ENCODE measurements at regions not wholly inside any gene's neighbourhood (a gene's known extent, or its start where the extent isn't known, plus 50 kb on each side); places are given as distances from the start of the nearest gene placed in this dataset.

GRCh38 chr2:207269038-207269437 is 103.3 kb upstream of the KLF7 start:
- no peak for DNase-seq
- Histone ChIP-seq H3K27me3 (no peaks in the 10 kb centered on the region), H3K4me1 (peaks cover 0 to 23% (median 6%) of the 10 kb centered on the region in 12 donors), H3K9me3 (no peaks in the 10 kb centered on the region), H3K4me3 (no peak overlapping the region), H3K27ac (no peak overlapping the region), H3K36me3 (no peaks in the 10 kb centered on the region)
- intact Hi-C loops (cut with DNase I): no loop called here
- TF ChIP-seq POLR2A (IDR thresholded peaks at IDR 0.05) (no peak), CTCF (IDR thresholded peaks at IDR 0.05) (no peak)
- WGBS, 4 donors: 45 to 60% (median 51%) methylated on average over 2 of the region's 2 CpGs
- ATAC-seq: no peak

GRCh38 chr2:207274530-207275189 is 108.9 kb upstream of the KLF7 start:
- Histone ChIP-seq H3K4me1 (peaks cover 0 to 3% (median 0%) of the 10 kb centered on the region in 12 donors), H3K36me3 (no peaks in the 10 kb centered on the region), H3K27ac (peak overlapping the region in 1 of 12 donors; percentile 42), H3K27me3 (no peaks in the 10 kb centered on the region), H3K9me3 (no peaks in the 10 kb centered on the region), H3K4me3 (no peak overlapping the region)
- intact Hi-C loops (cut with DNase I): no loop called here
- no peak for ATAC-seq
- TF ChIP-seq POLR2A (IDR thresholded peaks at IDR 0.05) (no peak), CTCF (IDR thresholded peaks at IDR 0.05) (no peak)
- no peak for DNase-seq
- WGBS, 4 donors: 81 to 88% (median 87%) methylated on average over 5 of the region's 5 CpGs

- peaks cover 0 to 3% (median 0%) of the 10 kb centered on the region in 12 donors for H3K4me1 ChIP-seq
- no peaks in the 10 kb centered on the region for H3K27me3 ChIP-seq
- TF ChIP-seq CTCF (IDR thresholded peaks at IDR 0.05) (no peak), POLR2A (IDR thresholded peaks at IDR 0.05) (no peak)
- H3K4me3 ChIP-seq: no peak overlapping the region
- no peaks in the 10 kb centered on the region for H3K36me3 ChIP-seq
- no peak for DNase-seq
- no peak overlapping the region for H3K27ac ChIP-seq
- no peak for ATAC-seq
- WGBS, 4 donors: 87 to 98% (median 92%) methylated on average over 2 of the region's 2 CpGs
- intact Hi-C loops (cut with DNase I): no loop called here
- H3K9me3 ChIP-seq: no peaks in the 10 kb centered on the region
Measured at GRCh38 chr2:207275779-207276178, 110.0 kb upstream of the KLF7 start.

GRCh38 chr2:207276248-207276647 is 110.5 kb upstream of the KLF7 start:
- Histone ChIP-seq H3K9me3 (no peaks in the 10 kb centered on the region), H3K4me3 (no peak overlapping the region), H3K27me3 (no peaks in the 10 kb centered on the region), H3K27ac (no peak overlapping the region), H3K36me3 (no peaks in the 10 kb centered on the region), H3K4me1 (peaks cover 0 to 3% (median 0%) of the 10 kb centered on the region in 12 donors)
- DNase-seq (no peak), ATAC-seq (no peak)
- intact Hi-C loops (cut with DNase I): no loop called here
- no peak for TF ChIP-seq POLR2A (IDR thresholded peaks at IDR 0.05)
- no peak for TF ChIP-seq CTCF (IDR thresholded peaks at IDR 0.05)

Data from heart left ventricle (tissue), 16 donors.